Transverse colon (tissue), 4 donors: ENCODE measurements at regions not wholly inside any gene's neighbourhood (a gene's known extent, or its start where the extent isn't known, plus 50 kb on each side); places are given as distances from the start of the nearest gene placed in this dataset.

Source experiments
- DNase-seq: peaks from one replicate; pipeline ENCODE4 v3.0.0-alpha.2; 2019
- H3K27ac ChIP-seq, 4 donors: fragments of 200-600 bp; sonication (generic); 2 replicates each; pipeline ENCODE4 v1.5.1; 2016 to 2018; ENCODE audit warnings: inconsistent platforms in 4 of 4
- H3K27me3 ChIP-seq: fragments of 200-600 bp; sonication (generic); 2 replicates; pipeline ENCODE4 v1.5.1; 2017; ENCODE audit warnings: inconsistent platforms
- H3K36me3 ChIP-seq, 4 donors: fragments of 200-600 bp; sonication (generic); 2 replicates each; pipeline ENCODE4 v1.5.1; 2017 to 2019; ENCODE audit warnings: inconsistent platforms in 4 of 4
- H3K4me1 ChIP-seq, 4 donors: fragments of 200-600 bp; sonication (generic); 2 replicates each; pipeline ENCODE4 v1.5.1; 2017 to 2020; ENCODE audit warnings: inconsistent platforms in 4 of 4
- H3K4me3 ChIP-seq, 4 donors: fragments of 200-600 bp; sonication (generic); 1 replicate in 1 of 4; 2 replicates in 3 of 4; pipeline versions ENCODE4 v1.5.1 to v1.6.1; 2017 to 2019; ENCODE audit warnings: inconsistent platforms in 4 of 4
- H3K9me3 ChIP-seq, 2 donors: fragments of 200-600 bp; sonication (generic); 2 replicates each; pipeline ENCODE4 v1.5.1; 2017 to 2019; ENCODE audit warnings: inconsistent platforms in 2 of 2
- CTCF ChIP-seq, 5 experiments: fragments of 200-600 bp in 3 of 5; fragments of 450-650 bp in 2 of 5; sonication (generic) in 3 of 5; IDR thresholded peaks; 1 replicate in 2 of 5; 2 replicates in 3 of 5; pipeline ENCODE4 v1.5.1; 2016 to 2017; ENCODE audit warnings: antibody characterized with exemption in 5 of 5, inconsistent platforms in 3 of 5, mild to moderate bottlenecking in 2 of 5, moderate library complexity in 1 of 5
- EP300 ChIP-seq: sonication (generic); formaldehyde crosslinking; IDR thresholded peaks from one replicate; pipeline ENCODE4 v1.6.1; 2017; ENCODE audit warnings: antibody characterized with exemption, low read depth
- POLR2A ChIP-seq: fragments of 450-650 bp; IDR thresholded peaks from one replicate; pipeline ENCODE4 v1.6.1; 2016; ENCODE audit warnings: antibody characterized with exemption, mild to moderate bottlenecking, moderate library complexity
- POLR2AphosphoS5 ChIP-seq, 3 donors: sonication (generic); formaldehyde crosslinking; IDR thresholded peaks; one replicate each; pipeline ENCODE4 v1.6.1; 2016; ENCODE audit warnings: antibody characterized with exemption in 3 of 3
- WGBS, 2 donors: methylation state at CpG; one replicate each; pipeline ENCODE4 v1.1.5; 2018; ENCODE audit warnings: low coverage in 1 of 2; 5-methylcytosine and 5-hydroxymethylcytosine counted together
- in situ Hi-C, 4 donors: fragments of 200-750 bp; cut with MboI; loops; one replicate each; pipeline versions ENCODE4 v1.15.0 to v1.15.1; 2017; ENCODE audit warnings: low sequenced_read_pairs in 3 of 4, low pct_ligation_motif_present in 1 of 4, low pct_unique_long_range_greater_than_20kb in 1 of 4
- intact Hi-C: fragments of 100-400 bp; cut with DNase I; formaldehyde crosslinking; loops from one replicate; pipeline ENCODE4 v1.15.1; 2023; ENCODE audit warnings: low total_unique reads

GRCh38 chr2:83567551-83567950, 891.5 kb downstream of the SUCLG1 start:
- in situ Hi-C loops: no loop called here
- DNase-seq: no peak
- H3K4me1 ChIP-seq: no peaks in the 10 kb centered on the region
- no peaks in the 10 kb centered on the region for H3K36me3 ChIP-seq
- no peaks in the 10 kb centered on the region for H3K27me3 ChIP-seq
- H3K9me3 ChIP-seq: no peaks in the 10 kb centered on the region
- 60 to 90% methylated on average over 2 to 3 of the region's 3 CpGs for WGBS, 2 donors
- intact Hi-C loops: no loop called here
- TF ChIP-seq POLR2A (no peak), POLR2AphosphoS5 (IDR thresholded peaks at IDR 0.05) (no peak), CTCF (IDR thresholded peaks at IDR 0.05) (no peak), EP300 (no peak)
- no peak overlapping the region for H3K4me3 ChIP-seq
- no peak overlapping the region for H3K27ac ChIP-seq

- Histone ChIP-seq H3K4me1 (no peaks in the 10 kb centered on the region), H3K36me3 (no peaks in the 10 kb centered on the region), H3K9me3 (no peaks in the 10 kb centered on the region), H3K4me3 (no peak overlapping the region), H3K27ac (no peak overlapping the region), H3K27me3 (no peaks in the 10 kb centered on the region)
- 63 to 68% methylated on average over 4 of the region's 4 CpGs for WGBS, 2 donors
- in situ Hi-C loops (no loop called here), intact Hi-C loops (no loop called here)
- DNase-seq: no peak
- TF ChIP-seq POLR2AphosphoS5 (IDR thresholded peaks at IDR 0.05): no peak
- no peak for TF ChIP-seq CTCF (IDR thresholded peaks at IDR 0.05)
- no peak for TF ChIP-seq POLR2A
- TF ChIP-seq EP300: no peak
Measured at GRCh38 chr2:83565626-83566025, 893.5 kb downstream of the SUCLG1 start.

- H3K9me3 ChIP-seq: no peaks in the 10 kb centered on the region
- H3K4me3 ChIP-seq: no peak overlapping the region
- in situ Hi-C loops: no loop called here
- DNase-seq: no peak
- H3K27ac ChIP-seq: no peak overlapping the region
- H3K36me3 ChIP-seq: no peaks in the 10 kb centered on the region
- 65 to 66% methylated on average over 4 of the region's 4 CpGs for WGBS, 2 donors
- TF ChIP-seq CTCF (IDR thresholded peaks at IDR 0.05): no peak
- H3K4me1 ChIP-seq: no peaks in the 10 kb centered on the region
- H3K27me3 ChIP-seq: no peaks in the 10 kb centered on the region
- intact Hi-C loops: no loop called here
Measured at GRCh38 chr2:83565181-83565580, 893.9 kb downstream of the SUCLG1 start.

GRCh38 chr2:83561592-83561991, 897.5 kb downstream of the SUCLG1 start:
- in situ Hi-C loops: no loop called here
- WGBS, 2 donors: 56 to 69% methylated on average over 3 of the region's 3 CpGs
- intact Hi-C loops: no loop called here
- no peaks in the 10 kb centered on the region for H3K9me3 ChIP-seq
- no peaks in the 10 kb centered on the region for H3K4me1 ChIP-seq
- no peaks in the 10 kb centered on the region for H3K36me3 ChIP-seq
- no peak for DNase-seq
- no peak overlapping the region for H3K4me3 ChIP-seq
- H3K27ac ChIP-seq: no peak overlapping the region
- no peaks in the 10 kb centered on the region for H3K27me3 ChIP-seq
- TF ChIP-seq POLR2AphosphoS5 (IDR thresholded peaks at IDR 0.05) (no peak), CTCF (IDR thresholded peaks at IDR 0.05) (no peak), EP300 (no peak), POLR2A (no peak)
